ENCODE measurements at regions not wholly inside any gene's neighbourhood (a gene's known extent, or its start where the extent isn't known, plus 50 kb on each side); places are given as distances from the start of the nearest gene placed in this dataset.

- Histone ChIP-seq H3K27me3 (ENCODE audit: insufficient read depth, low read length) (no peaks in the 10 kb centered on the region), H3K9me3 (ENCODE audit: control insufficient read depth in 1 of 2, insufficient read depth in 1 of 2, low read depth in 1 of 2, low read length in 2 of 2) (no peaks in the 10 kb centered on the region), H4K20me1 (ENCODE audit: insufficient read depth) (no peaks in the 10 kb centered on the region), H3K9ac (ENCODE audit: low read length) (no peak overlapping the region), H3K4me3 (replicated peaks in 1 of 2; ENCODE audit: low read depth in 1 of 2, low read length in 2 of 2) (no peak overlapping the region), H3K4me2 (ENCODE audit: low read length) (no peak overlapping the region), H3K9me2 (ENCODE audit: insufficient read depth) (no peaks in the 10 kb centered on the region), H3K36me3 (ENCODE audit: control insufficient read depth in 1 of 2, insufficient read depth in 2 of 2, low read length in 2 of 2) (no peaks in the 10 kb centered on the region), H3K79me2 (ENCODE audit: insufficient read depth, low read length) (no peaks in the 10 kb centered on the region), H3K4me1 (ENCODE audit: control insufficient read depth in 1 of 2, insufficient read depth in 2 of 2, low read length in 2 of 2) (no peaks in the 10 kb centered on the region), H2AFZ (ENCODE audit: low read depth, low read length, poor library complexity, severe bottlenecking) (no peak overlapping the region), H3K27ac (ENCODE audit: low read depth, low read length) (no peak overlapping the region)
- BruUV-seq (replicated peaks), result no TSS peak
- ChIA-PET POLR2A (no interaction called here), RAD21 (ENCODE audit: low non-redundant PET in 1 of 2, low total read pairs in 2 of 2, uncharacterized antibody in 2 of 2, unreplicated experiment in 2 of 2) (no interaction called here), CTCF (no interaction called here)
- TF ChIP-seq ZFX (IDR thresholded peaks at IDR 0.05), result no peak
- no peak for TF ChIP-seq JUND (IDR thresholded peaks at IDR 0.05)
- TF ChIP-seq SIN3A (IDR thresholded peaks at IDR 0.05; ENCODE audit: low read depth), result no peak
- no peak for TF ChIP-seq TCF7L2 (IDR thresholded peaks at IDR 0.05; ENCODE audit: borderline replicate concordance, extremely low read depth, insufficient read depth, insufficient read length)
- no peak for TF ChIP-seq CEBPB (IDR thresholded peaks at IDR 0.05; ENCODE audit: low read depth)
- no peak for TF ChIP-seq EZH2phosphoT487 (IDR thresholded peaks at IDR 0.05; ENCODE audit: borderline replicate concordance)
- no peak for TF ChIP-seq MAX (IDR thresholded peaks at IDR 0.05)
- TF ChIP-seq YY1 (IDR thresholded peaks at IDR 0.05; ENCODE audit: extremely low read depth, insufficient replicate concordance, low read depth, low read length), result no peak
- TF ChIP-seq ZNF274 (IDR thresholded peaks at IDR 0.05; ENCODE audit: low read depth, low read length), result no peak
- TF ChIP-seq CBX3 (IDR thresholded peaks at IDR 0.05; ENCODE audit: low read depth), result no peak
- TF ChIP-seq POLR2A (IDR thresholded peaks at IDR 0.05; ENCODE audit: borderline replicate concordance, extremely low read depth, insufficient read depth, insufficient read length), result no peak
- intact Hi-C loops (cut with micrococcal nuclease), result no loop called here
- DNase-seq (ENCODE audit: low read depth, low spot score) (no peak), ATAC-seq (no peak)
Measured at GRCh38 chr13:34640993-34641330, 301.1 kb upstream of the NBEA start.

- no peaks in the 10 kb centered on the region for H3K9me2 ChIP-seq (ENCODE audit: insufficient read depth)
- no peaks in the 10 kb centered on the region for H3K9me3 ChIP-seq (ENCODE audit: control insufficient read depth in 1 of 2, insufficient read depth in 1 of 2, low read depth in 1 of 2, low read length in 2 of 2)
- CTCF ChIA-PET, result no interaction called here
- no peak overlapping the region for H2AFZ ChIP-seq (ENCODE audit: low read depth, low read length, poor library complexity, severe bottlenecking)
- H3K4me1 ChIP-seq (ENCODE audit: control insufficient read depth in 1 of 2, insufficient read depth in 2 of 2, low read length in 2 of 2), result no peaks in the 10 kb centered on the region
- DNase-seq (ENCODE audit: low read depth, low spot score), result no peak
- POLR2A ChIA-PET, result no interaction called here
- no peaks in the 10 kb centered on the region for H3K27me3 ChIP-seq (ENCODE audit: insufficient read depth, low read length)
- RAD21 ChIA-PET (ENCODE audit: low non-redundant PET in 1 of 2, low total read pairs in 2 of 2, uncharacterized antibody in 2 of 2, unreplicated experiment in 2 of 2), result no interaction called here
- no peaks in the 10 kb centered on the region for H3K79me2 ChIP-seq (ENCODE audit: insufficient read depth, low read length)
- ATAC-seq, result no peak
- H3K9ac ChIP-seq (ENCODE audit: low read length), result no peak overlapping the region
- BruUV-seq (replicated peaks), result no TSS peak
- H3K27ac ChIP-seq (ENCODE audit: low read depth, low read length), result no peak overlapping the region
- TF ChIP-seq POLR2AphosphoS5 (IDR thresholded peaks at IDR 0.05; ENCODE audit: low read depth, low read length), result no peak
- no peak overlapping the region for H3K4me3 ChIP-seq (replicated peaks in 1 of 2; ENCODE audit: low read depth in 1 of 2, low read length in 2 of 2)
- H3K4me2 ChIP-seq (ENCODE audit: low read length), result no peak overlapping the region
- intact Hi-C loops (cut with micrococcal nuclease), result no loop called here
- no peaks in the 10 kb centered on the region for H4K20me1 ChIP-seq (ENCODE audit: insufficient read depth)
- no peaks in the 10 kb centered on the region for H3K36me3 ChIP-seq (ENCODE audit: control insufficient read depth in 1 of 2, insufficient read depth in 2 of 2, low read length in 2 of 2)
Measured at GRCh38 chr13:34647379-34648150, 294.5 kb upstream of the NBEA start.
